IMR-90 (cell line): ENCODE measurements at regions not wholly inside any gene's neighbourhood (a gene's known extent, or its start where the extent isn't known, plus 50 kb on each side); places are given as distances from the start of the nearest gene placed in this dataset.
A peak's percentile ranks its signal among the peaks of the same experiment; 100 is the strongest.
"Not testable (repeated sequence)": the region's sequence is repeated elsewhere in the genome, so short reads cannot be mapped to it uniquely, and the experiment has no call there.

Source experiments
- ATAC-seq: fragments of 200-7000 bp; cut with Tn5 transposase; 2 replicates; pipeline ENCODE4 v1.9.1; 2020; ENCODE audit warnings: low read depth, mild to moderate bottlenecking, moderate library complexity
- BruUV-seq: library from RNA; stranded (reverse); fragments of 400-500 nt; replicated peaks from 2 replicates; lab custom pipeline; 2021; lab: Mats Ljungman, UMichigan
- CTCF ChIA-PET: fragments of 300-600 bp; formaldehyde crosslinking; extraction: SDS; loops from one replicate; lab custom pipeline; 2021; ENCODE audit warnings: antibody characterized with exemption; lab: Yijun Ruan, JAX
- POLR2A ChIA-PET: fragments of 300-600 bp; sonication (Branson Sonifier 250); formaldehyde crosslinking; loops from one replicate; lab custom pipeline; 2022; ENCODE audit warnings: antibody characterized with exemption; ENCODE audit not compliant: unreplicated experiment; lab: Charles Lee
- DNase-seq: peaks from one replicate; pipeline ENCODE4 v3.0.0; 2013
- H2AFZ ChIP-seq: replicated peaks from 2 replicates; pipeline ENCODE3; 2013; ENCODE audit warnings: low read length, mild to moderate bottlenecking; ENCODE audit not compliant: poor library complexity
- H2AK5ac ChIP-seq: 2 replicates; pipeline ENCODE4 v1.6.1; 2013; ENCODE audit warnings: low read depth, low read length, inconsistent platforms
- H2AK9ac ChIP-seq: replicated peaks from 2 replicates; pipeline ENCODE3; 2013; ENCODE audit warnings: mild to moderate bottlenecking, low read depth, low read length, moderate library complexity; ENCODE audit not compliant: poor library complexity
- H2BK120ac ChIP-seq: 2 replicates; pipeline ENCODE4 v1.6.1; 2013; ENCODE audit warnings: low read depth, low read length, inconsistent platforms
- H2BK15ac ChIP-seq: 3 replicates; pipeline ENCODE4 v1.6.1; 2013; ENCODE audit warnings: low read depth, low read length, inconsistent platforms
- H2BK20ac ChIP-seq: 2 replicates; pipeline ENCODE4 v1.6.1; 2013; ENCODE audit warnings: low read depth, mild to moderate bottlenecking, inconsistent platforms, low read length, moderate library complexity
- H2BK5ac ChIP-seq: 2 replicates; pipeline ENCODE4 v1.6.1; 2013; ENCODE audit warnings: mild to moderate bottlenecking, low read depth, low read length, inconsistent platforms; ENCODE audit not compliant: poor library complexity, severe bottlenecking
- H3K14ac ChIP-seq: replicated peaks from 2 replicates; pipeline ENCODE4 v1.6.1; 2013; ENCODE audit warnings: low read depth, low read length, inconsistent platforms
- H3K18ac ChIP-seq: 2 replicates; pipeline ENCODE4 v1.6.1; 2013; ENCODE audit warnings: low read depth, low read length, control low read depth
- H3K23ac ChIP-seq: 2 replicates; pipeline ENCODE4 v1.6.1; 2013; ENCODE audit warnings: low read depth, low read length, inconsistent platforms
- H3K27ac ChIP-seq: 2 replicates; pipeline ENCODE4 v1.5.1; 2013; ENCODE audit warnings: mild to moderate bottlenecking, control low read depth, low read length; ENCODE audit not compliant: insufficient read depth
- H3K27me3 ChIP-seq: 2 replicates; pipeline ENCODE4 v1.6.1; 2013; ENCODE audit warnings: low read length; ENCODE audit not compliant: control insufficient read depth, insufficient read depth
- H3K36me3 ChIP-seq: 2 replicates; pipeline ENCODE4 v1.6.1; 2013; ENCODE audit warnings: low read length, mixed read lengths; ENCODE audit not compliant: control insufficient read depth, insufficient read depth
- H3K4ac ChIP-seq: 2 replicates; pipeline ENCODE4 v1.6.1; 2013; ENCODE audit warnings: low read depth, low read length, inconsistent platforms
- H3K4me1 ChIP-seq: 2 replicates; pipeline ENCODE4 v1.6.1; 2013; ENCODE audit warnings: low read length, mixed read lengths; ENCODE audit not compliant: control insufficient read depth, insufficient read depth
- H3K4me2 ChIP-seq: 2 replicates; pipeline ENCODE4 v1.6.1; 2013; ENCODE audit warnings: low read depth, mild to moderate bottlenecking, control low read depth, low read length, moderate library complexity
- H3K4me3 ChIP-seq: 2 replicates; pipeline ENCODE4 v1.5.1; 2013; ENCODE audit warnings: low read depth, mild to moderate bottlenecking, control low read depth, low read length, moderate library complexity; ENCODE audit not compliant: insufficient read depth
- H3K56ac ChIP-seq: 2 replicates; pipeline ENCODE4 v1.6.1; 2013; ENCODE audit warnings: low read length, inconsistent platforms; ENCODE audit not compliant: insufficient read depth; ENCODE audit errors: extremely low read depth
- H3K79me1 ChIP-seq, 2 experiments: 2 replicates each; pipeline ENCODE4 v1.6.1; 2013; ENCODE audit warnings: low read length in 2 of 2, inconsistent platforms in 1 of 2, low read depth in 1 of 2
- H3K9ac ChIP-seq: 2 replicates; pipeline ENCODE4 v1.6.1; 2013; ENCODE audit warnings: low read depth, low read length, control low read depth
- H3K9me1 ChIP-seq: 2 replicates; pipeline ENCODE4 v1.6.1; 2013; ENCODE audit warnings: low read length, inconsistent platforms; ENCODE audit not compliant: insufficient read depth
- H3K9me3 ChIP-seq: 2 replicates; pipeline ENCODE4 v1.6.1; 2013; ENCODE audit warnings: low read length; ENCODE audit not compliant: control insufficient read depth, insufficient read depth
- H4K20me1 ChIP-seq: 2 replicates; pipeline ENCODE4 v1.6.1; 2013; ENCODE audit warnings: low read length, inconsistent platforms; ENCODE audit not compliant: insufficient read depth
- H4K5ac ChIP-seq: 2 replicates; pipeline ENCODE4 v1.6.1; 2013; ENCODE audit warnings: mild to moderate bottlenecking, low read depth, low read length, control low read depth
- H4K8ac ChIP-seq, 2 experiments: 2 replicates each; pipeline ENCODE4 v1.6.1; 2013; ENCODE audit warnings: low read depth in 2 of 2, low read length in 2 of 2, control low read depth in 1 of 2, inconsistent platforms in 1 of 2
- H4K91ac ChIP-seq: 2 replicates; pipeline ENCODE4 v1.6.1; 2013; ENCODE audit warnings: low read depth, low read length, inconsistent platforms; ENCODE audit not compliant: insufficient read depth
- WGBS, 2 experiments: methylation state at CpG; one replicate each; pipeline versions ENCODE4 v1.1.5 to v1.1.7; 2013; ENCODE audit warnings: missing lambda C conversion rate in 2 of 2; ENCODE audit not compliant: insufficient read length in 1 of 2; ENCODE audit errors: extremely low coverage in 2 of 2; 5-methylcytosine and 5-hydroxymethylcytosine counted together
- dilution Hi-C: fragments of 300-500 bp; cut with HindIII; formaldehyde crosslinking; loops from one replicate; pipeline ENCODE4 v1.14.3; 2018; ENCODE audit warnings: low sequenced_read_pairs; ENCODE audit not compliant: unreplicated experiment
- in situ Hi-C: fragments of 300-500 bp; cut with MboI; formaldehyde crosslinking; loops from 3 replicates; pipeline ENCODE4 v1.14.3; 2019; ENCODE audit warnings: low sequenced_read_pairs, inconsistent platforms, mixed read lengths
- intact Hi-C: fragments of 100-400 bp; cut with micrococcal nuclease; formaldehyde crosslinking; loops from 2 replicates; pipeline ENCODE4 v1.10.0; 2022

DNA sequence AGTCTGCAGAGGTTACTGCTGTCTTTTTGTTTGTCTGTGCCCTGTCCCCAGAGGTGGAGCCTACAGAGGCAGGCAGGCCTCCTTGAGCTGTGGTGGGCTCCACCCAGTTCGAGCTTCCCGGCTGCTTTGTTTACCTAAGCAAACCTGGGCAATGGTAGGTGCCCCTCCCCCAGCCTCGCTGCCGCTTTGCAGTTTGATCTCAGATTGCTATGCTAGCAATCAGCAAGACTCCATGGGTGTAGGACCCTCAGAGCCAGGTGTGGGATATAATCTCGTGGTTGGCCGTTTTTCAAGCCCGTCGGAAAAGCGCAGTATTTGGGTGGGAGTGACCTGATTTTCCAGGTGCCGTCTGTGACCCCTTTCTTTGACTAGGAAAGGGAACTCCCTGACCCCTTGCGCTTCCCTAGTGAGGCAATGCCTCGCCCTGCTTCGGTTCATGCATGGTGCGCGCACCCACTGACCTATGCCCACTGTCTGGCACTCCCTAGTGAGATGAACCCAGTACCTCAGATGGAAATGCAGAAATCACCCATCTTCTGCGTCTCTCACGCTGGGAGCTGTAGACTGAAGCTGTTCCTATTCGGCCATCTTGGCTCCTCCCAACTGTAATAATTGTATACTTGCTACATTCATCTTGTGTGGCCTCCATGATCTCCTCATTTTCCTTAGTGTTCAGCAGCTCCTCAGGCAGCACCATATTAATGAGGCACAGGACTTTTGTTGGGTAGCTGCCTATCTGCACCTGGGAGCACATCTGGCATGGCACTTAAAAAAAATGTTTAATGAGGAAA is 391.4 kb downstream of the BCKDHB start:
- H2AFZ ChIP-seq, H2AK9ac ChIP-seq, dilution Hi-C loops, H2AK5ac ChIP-seq, H4K8ac ChIP-seq, ATAC-seq, H3K9ac ChIP-seq, H4K5ac ChIP-seq, H4K91ac ChIP-seq, H3K4me2 ChIP-seq, H3K18ac ChIP-seq, H2BK15ac ChIP-seq, H4K20me1 ChIP-seq, H2BK5ac ChIP-seq, CTCF ChIA-PET, H2BK120ac ChIP-seq, BruUV-seq, POLR2A ChIA-PET, H3K27ac ChIP-seq, H3K27me3 ChIP-seq, H3K9me1 ChIP-seq, H3K4me1 ChIP-seq, H3K9me3 ChIP-seq, H3K4me3 ChIP-seq, H3K23ac ChIP-seq, in situ Hi-C loops, DNase-seq, H3K56ac ChIP-seq, H3K36me3 ChIP-seq, H3K4ac ChIP-seq, intact Hi-C loops, H3K79me1 ChIP-seq, H3K14ac ChIP-seq: not testable (repeated sequence)
- H2BK20ac ChIP-seq: 0 out of 2 replicates have a peak overlapping the region, but pooled peaks have one; percentile 3
- 83% methylated on average over 6 of the region's 18 CpGs; no CpG with 5 or more reads in 1 of the 2 experiments for WGBS, 2 experiments
